Epithelial cell of prostate (primary cell): ENCODE measurements at regions not wholly inside any gene's neighbourhood (a gene's known extent, or its start where the extent isn't known, plus 50 kb on each side); places are given as distances from the start of the nearest gene placed in this dataset.
A peak's percentile ranks its signal among the peaks of the same experiment; 100 is the strongest.
"Not testable (repeated sequence)": the region's sequence is repeated elsewhere in the genome, so short reads cannot be mapped to it uniquely, and the experiment has no call there.

Experiments used
- DNase-seq: peaks from one replicate; pipeline ENCODE4 v3.0.0-alpha.2; 2011; ENCODE audit warnings: low read depth, low spot score
- H3K27ac ChIP-seq: fragments of 450-650 bp; 2 replicates; pipeline ENCODE4 v1.5.1; 2017; ENCODE audit warnings: mild to moderate bottlenecking

GRCh38 chr5:10133830-10134229, 115.9 kb downstream of the ATPSCKMT start:
- DNase-seq, result no peak
- no peak overlapping the region for H3K27ac ChIP-seq

GRCh38 chr5:10130881-10131280, 118.8 kb downstream of the ATPSCKMT start:
- no peak for DNase-seq
- no peak overlapping the region for H3K27ac ChIP-seq

DNA sequence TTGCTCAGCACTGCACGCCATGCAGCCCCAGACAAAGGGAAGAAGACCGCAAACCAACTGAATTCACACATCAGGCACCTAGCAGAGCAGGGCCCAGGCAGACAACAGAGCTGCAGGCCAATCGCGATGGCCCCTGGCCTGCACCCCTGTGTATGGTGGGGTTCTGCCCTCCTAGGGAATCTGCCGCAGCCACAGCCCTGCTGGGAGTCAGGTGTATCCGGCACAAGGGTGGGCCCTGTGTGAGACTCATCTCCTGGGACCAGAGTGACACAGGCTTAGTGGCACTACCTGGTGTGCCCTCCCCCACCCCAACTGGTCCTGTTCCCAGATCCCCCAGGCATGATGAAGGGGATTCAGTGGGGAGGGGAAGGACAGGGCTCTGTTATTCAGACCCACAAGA, 122.8 kb downstream of the ATPSCKMT start:
- DNase-seq, result no peak
- H3K27ac ChIP-seq, result no peak overlapping the region

GRCh38 chr5:10125116-10125515, 124.6 kb downstream of the ATPSCKMT start:
- H3K27ac ChIP-seq, result no peak overlapping the region
- no peak for DNase-seq

DNA sequence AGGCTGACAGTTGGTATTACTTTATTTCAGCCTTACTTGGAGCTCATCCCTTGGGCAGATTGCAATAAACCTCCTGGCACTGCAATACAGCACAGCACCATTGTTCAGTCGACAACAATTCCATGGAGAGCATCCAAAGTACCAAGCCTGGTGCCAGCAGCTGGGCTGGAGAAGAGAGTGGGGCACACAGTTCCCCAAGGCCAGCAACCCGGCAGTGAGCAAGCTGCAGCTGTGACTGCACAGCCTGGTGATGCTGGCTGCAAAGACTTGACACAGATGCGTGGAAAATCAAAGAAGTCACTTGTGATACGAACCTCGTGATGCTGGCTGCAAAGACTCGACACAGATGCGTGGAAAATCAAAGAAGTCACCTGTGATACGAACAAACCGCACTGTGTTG, 125.4 kb downstream of the ATPSCKMT start:
- no peak for DNase-seq
- no peak overlapping the region for H3K27ac ChIP-seq

- H3K27ac ChIP-seq, result no peak overlapping the region
- DNase-seq, result no peak
These were observed 126.3 kb downstream of the ATPSCKMT start for GRCh38 chr5:10123254-10123989.

DNA sequence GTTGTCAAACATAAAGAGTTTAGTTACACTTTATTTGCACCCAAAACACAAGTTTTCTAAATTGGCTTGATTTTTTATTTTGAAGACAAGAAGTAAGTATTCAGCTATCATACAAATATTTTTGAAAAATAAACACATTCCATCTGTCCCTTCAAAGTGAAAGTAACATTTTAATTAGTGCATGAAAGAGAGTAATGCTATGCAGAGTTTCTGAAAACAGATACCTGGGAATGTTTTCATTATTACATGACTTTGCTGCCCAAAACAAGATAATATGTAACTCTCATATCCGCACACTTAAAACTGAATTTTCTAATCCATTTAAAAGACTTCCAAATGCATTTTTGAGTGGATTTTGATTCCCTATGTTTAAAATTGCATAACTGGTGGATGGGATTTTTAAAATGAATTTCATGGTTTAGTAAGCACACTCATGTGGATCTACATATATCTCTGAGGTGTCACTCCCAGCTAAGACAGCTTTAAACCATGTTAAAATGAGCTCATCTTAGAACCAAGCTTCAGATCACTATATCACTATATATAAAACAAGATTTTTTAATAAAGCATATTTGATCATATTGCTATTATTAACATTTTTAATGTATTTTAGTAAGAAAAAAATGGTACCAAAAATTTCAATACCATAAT, 127.5 kb downstream of the ATPSCKMT start:
- no peak overlapping the region for H3K27ac ChIP-seq
- DNase-seq, result no peak

GRCh38 chr5:10120934-10121333, 128.8 kb downstream of the ATPSCKMT start:
- no peak for DNase-seq
- H3K27ac ChIP-seq, result no peak overlapping the region

GRCh38 chr5:10118150-10118549, 131.5 kb downstream of the ATPSCKMT start:
- peak; percentile 12 for DNase-seq

DNA sequence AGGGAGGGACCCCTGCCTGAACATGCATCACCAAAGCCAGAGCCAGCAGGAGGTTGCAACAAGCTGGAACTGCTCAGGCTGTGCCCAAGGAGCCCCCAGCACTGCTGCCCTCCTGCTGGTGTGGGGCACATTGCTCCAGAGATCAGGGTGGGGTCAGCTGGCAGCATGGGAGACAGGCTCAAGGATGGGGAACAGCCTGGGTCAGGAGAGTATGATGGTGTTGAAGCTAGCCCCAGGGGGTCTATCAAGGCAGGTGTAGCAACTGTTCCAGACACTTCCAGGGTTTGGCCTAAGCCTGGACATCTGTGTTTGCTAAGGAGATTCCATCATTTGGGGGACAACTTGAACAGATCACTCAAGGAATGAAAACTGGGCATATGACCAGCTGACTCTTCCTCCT, 133.1 kb downstream of the ATPSCKMT start:
- no peak overlapping the region for H3K27ac ChIP-seq
- no peak for DNase-seq

More at GRCh38 chr5:10118150-10118549, 131.5 kb downstream of the ATPSCKMT start:
- H3K27ac ChIP-seq, result no peak overlapping the region

- DNase-seq, result no peak
- no peak overlapping the region for H3K27ac ChIP-seq
These were observed 134.0 kb downstream of the ATPSCKMT start for GRCh38 chr5:10115669-10116068.

DNA sequence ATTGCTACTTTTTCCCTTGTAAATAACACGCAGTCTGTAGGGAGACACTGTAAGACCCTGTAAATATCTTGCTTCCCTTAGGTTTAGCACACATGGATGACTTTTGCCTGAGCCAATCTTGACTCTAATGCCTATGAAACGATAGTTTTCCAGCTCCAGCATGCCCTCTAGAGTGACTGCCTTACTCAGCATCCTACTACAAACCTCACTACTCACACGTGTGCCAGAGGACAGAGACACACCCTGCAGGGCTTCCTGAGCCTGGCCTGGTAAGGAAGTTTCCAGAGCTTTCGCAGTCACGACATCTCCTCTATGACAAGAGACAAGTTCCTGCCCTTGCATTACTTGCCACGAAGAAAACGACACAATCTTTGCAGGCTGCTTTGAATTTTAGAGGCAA, 138.1 kb downstream of the ATPSCKMT start:
- H3K27ac ChIP-seq, result no peak overlapping the region
- DNase-seq, result peak; percentile 5

GRCh38 chr5:10110228-10110627, 139.5 kb downstream of the ATPSCKMT start:
- no peak overlapping the region for H3K27ac ChIP-seq
- no peak for DNase-seq

DNA sequence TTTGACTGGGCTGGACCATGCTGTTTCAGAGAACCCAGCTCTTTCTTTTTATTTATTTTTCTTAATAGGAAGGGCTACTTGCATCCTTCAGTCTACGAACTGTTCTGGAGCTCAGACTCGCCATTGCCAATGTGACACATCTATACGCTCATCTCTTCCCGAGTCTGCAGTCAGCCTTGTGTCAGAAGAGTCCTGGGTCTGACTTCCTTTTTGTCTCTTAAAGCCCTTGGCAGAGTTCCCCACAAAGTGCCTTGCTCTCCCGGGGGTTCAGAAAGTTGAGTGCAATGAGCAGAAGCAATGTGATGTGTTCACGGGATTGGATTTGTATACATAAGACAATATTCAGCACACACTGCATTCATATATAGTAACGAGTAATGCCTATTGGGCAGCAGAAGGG, 140.4 kb downstream of the ATPSCKMT start:
- H3K27ac ChIP-seq, result no peak overlapping the region
- no peak for DNase-seq

- no peak overlapping the region for H3K27ac ChIP-seq
- no peak for DNase-seq
These were observed 142.9 kb downstream of the ATPSCKMT start for GRCh38 chr5:10106806-10107205.

GRCh38 chr5:10106285-10106684, 143.4 kb downstream of the ATPSCKMT start:
- DNase-seq, result no peak
- H3K27ac ChIP-seq, result no peak overlapping the region

GRCh38 chr5:10102706-10103497, 146.8 kb downstream of the ATPSCKMT start:
- no peak for DNase-seq
- no peak overlapping the region for H3K27ac ChIP-seq

- DNase-seq, H3K27ac ChIP-seq: not testable (repeated sequence)
These were observed 147.5 kb downstream of the ATPSCKMT start for GRCh38 chr5:10102235-10102634.

GRCh38 chr5:10099548-10099947, 150.1 kb downstream of the ATPSCKMT start:
- no peak for DNase-seq
- H3K27ac ChIP-seq, result no peak overlapping the region

DNA sequence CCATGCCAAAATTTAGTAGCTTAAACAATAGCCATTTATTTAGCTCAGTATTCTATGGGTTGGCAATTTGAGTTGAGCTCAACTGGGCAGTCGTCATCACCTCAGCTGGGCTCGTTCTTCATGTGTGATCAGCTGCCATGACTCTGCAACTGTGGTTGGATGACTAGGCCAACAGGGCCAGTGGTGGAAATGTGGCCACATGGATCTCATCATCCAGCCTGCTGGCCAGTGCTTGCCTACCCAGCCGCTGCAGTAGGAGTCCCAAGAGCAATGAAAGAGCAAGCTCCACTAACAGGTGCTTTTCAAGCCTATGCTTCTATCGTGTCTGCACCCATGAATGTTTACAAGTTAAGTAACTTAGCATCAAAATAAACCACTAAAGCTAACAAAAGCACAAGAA, 158.0 kb downstream of the ATPSCKMT start:
- no peak overlapping the region for H3K27ac ChIP-seq
- no peak for DNase-seq

GRCh38 chr5:10090074-10090473, 159.6 kb downstream of the ATPSCKMT start:
- no peak overlapping the region for H3K27ac ChIP-seq
- DNase-seq, result no peak
